ENCODE measurements at regions not wholly inside any gene's neighbourhood (a gene's known extent, or its start where the extent isn't known, plus 50 kb on each side); places are given as distances from the start of the nearest gene placed in this dataset.

GRCh38 chr2:188713961-188714360, 260.2 kb upstream of the COL3A1 start:
- no peak overlapping the region for H3K4me3 ChIP-seq (ENCODE audit: low read length)
- DNase-seq (ENCODE audit: low read depth, low spot score), result no peak
- no peaks in the 10 kb centered on the region for H3K27me3 ChIP-seq (ENCODE audit: control insufficient read depth, insufficient read depth, low read length)
- no CpG with 5 or more reads among the region's 1 CpG for WGBS (ENCODE audit: insufficient coverage, insufficient read length)
- H3K9me3 ChIP-seq (ENCODE audit: control insufficient read depth, insufficient read depth, low read length), result no peaks in the 10 kb centered on the region
- no peaks in the 10 kb centered on the region for H3K4me1 ChIP-seq (ENCODE audit: control insufficient read depth, insufficient read depth, low read length)
- no peak overlapping the region for H3K27ac ChIP-seq (ENCODE audit: low read length)
- H3K36me3 ChIP-seq (ENCODE audit: control insufficient read depth, insufficient read depth, low read length), result no peaks in the 10 kb centered on the region

- no peaks in the 10 kb centered on the region for H3K9me3 ChIP-seq (ENCODE audit: control insufficient read depth, insufficient read depth, low read length)
- WGBS (ENCODE audit: insufficient coverage, insufficient read length), result no CpG with 5 or more reads among the region's 2 CpGs
- no peak overlapping the region for H3K27ac ChIP-seq (ENCODE audit: low read length)
- DNase-seq (ENCODE audit: low read depth, low spot score), result no peak
- H3K27me3 ChIP-seq (ENCODE audit: control insufficient read depth, insufficient read depth, low read length), result no peaks in the 10 kb centered on the region
- no peak overlapping the region for H3K4me3 ChIP-seq (ENCODE audit: low read length)
- no peaks in the 10 kb centered on the region for H3K36me3 ChIP-seq (ENCODE audit: control insufficient read depth, insufficient read depth, low read length)
- H3K4me1 ChIP-seq (ENCODE audit: control insufficient read depth, insufficient read depth, low read length), result no peaks in the 10 kb centered on the region
These were observed 253.2 kb upstream of the COL3A1 start for GRCh38 chr2:188720811-188721605.

- H3K27ac ChIP-seq (ENCODE audit: low read length), result no peak overlapping the region
- DNase-seq (ENCODE audit: low read depth, low spot score), result no peak
- H3K4me1 ChIP-seq (ENCODE audit: control insufficient read depth, insufficient read depth, low read length), result no peaks in the 10 kb centered on the region
- no peaks in the 10 kb centered on the region for H3K27me3 ChIP-seq (ENCODE audit: control insufficient read depth, insufficient read depth, low read length)
- no peaks in the 10 kb centered on the region for H3K36me3 ChIP-seq (ENCODE audit: control insufficient read depth, insufficient read depth, low read length)
- H3K9me3 ChIP-seq (ENCODE audit: control insufficient read depth, insufficient read depth, low read length), result no peaks in the 10 kb centered on the region
- H3K4me3 ChIP-seq (ENCODE audit: low read length), result no peak overlapping the region
- no CpG with 5 or more reads among the region's 3 CpGs for WGBS (ENCODE audit: insufficient coverage, insufficient read length)
These were observed 252.4 kb upstream of the COL3A1 start for GRCh38 chr2:188721784-188722183.

GRCh38 chr2:188725746-188726360, 248.3 kb upstream of the COL3A1 start:
- no peak overlapping the region for H3K4me3 ChIP-seq (ENCODE audit: low read length)
- H3K36me3 ChIP-seq (ENCODE audit: control insufficient read depth, insufficient read depth, low read length), result no peaks in the 10 kb centered on the region
- no CpG with 5 or more reads among the region's 3 CpGs for WGBS (ENCODE audit: insufficient coverage, insufficient read length)
- H3K4me1 ChIP-seq (ENCODE audit: control insufficient read depth, insufficient read depth, low read length), result no peaks in the 10 kb centered on the region
- no peaks in the 10 kb centered on the region for H3K27me3 ChIP-seq (ENCODE audit: control insufficient read depth, insufficient read depth, low read length)
- no peaks in the 10 kb centered on the region for H3K9me3 ChIP-seq (ENCODE audit: control insufficient read depth, insufficient read depth, low read length)
- no peak overlapping the region for H3K27ac ChIP-seq (ENCODE audit: low read length)
- DNase-seq (ENCODE audit: low read depth, low spot score), result no peak

GRCh38 chr2:188726626-188727247, 247.4 kb upstream of the COL3A1 start:
- no peak for DNase-seq (ENCODE audit: low read depth, low spot score)
- H3K27me3 ChIP-seq (ENCODE audit: control insufficient read depth, insufficient read depth, low read length), result no peaks in the 10 kb centered on the region
- no peaks in the 10 kb centered on the region for H3K9me3 ChIP-seq (ENCODE audit: control insufficient read depth, insufficient read depth, low read length)
- no peaks in the 10 kb centered on the region for H3K36me3 ChIP-seq (ENCODE audit: control insufficient read depth, insufficient read depth, low read length)
- no peaks in the 10 kb centered on the region for H3K4me1 ChIP-seq (ENCODE audit: control insufficient read depth, insufficient read depth, low read length)
- H3K4me3 ChIP-seq (ENCODE audit: low read length), result no peak overlapping the region
- no CpG with 5 or more reads among the region's 3 CpGs for WGBS (ENCODE audit: insufficient coverage, insufficient read length)
- H3K27ac ChIP-seq (ENCODE audit: low read length), result no peak overlapping the region

GRCh38 chr2:188727846-188728245, 246.3 kb upstream of the COL3A1 start:
- Histone ChIP-seq H3K9me3 (ENCODE audit: control insufficient read depth, insufficient read depth, low read length) (no peaks in the 10 kb centered on the region), H3K27me3 (ENCODE audit: control insufficient read depth, insufficient read depth, low read length) (no peaks in the 10 kb centered on the region), H3K36me3 (ENCODE audit: control insufficient read depth, insufficient read depth, low read length) (no peaks in the 10 kb centered on the region), H3K4me1 (ENCODE audit: control insufficient read depth, insufficient read depth, low read length) (no peaks in the 10 kb centered on the region), H3K27ac (ENCODE audit: low read length) (no peak overlapping the region), H3K4me3 (ENCODE audit: low read length) (no peak overlapping the region)
- DNase-seq (ENCODE audit: low read depth, low spot score), result no peak
- no CpG with 5 or more reads among the region's 1 CpG for WGBS (ENCODE audit: insufficient coverage, insufficient read length)

GRCh38 chr2:188734691-188735090, 239.5 kb upstream of the COL3A1 start:
- Histone ChIP-seq H3K27me3 (ENCODE audit: control insufficient read depth, insufficient read depth, low read length) (no peaks in the 10 kb centered on the region), H3K4me1 (ENCODE audit: control insufficient read depth, insufficient read depth, low read length) (no peaks in the 10 kb centered on the region), H3K4me3 (ENCODE audit: low read length) (no peak overlapping the region), H3K36me3 (ENCODE audit: control insufficient read depth, insufficient read depth, low read length) (no peaks in the 10 kb centered on the region), H3K27ac (ENCODE audit: low read length) (no peak overlapping the region), H3K9me3 (ENCODE audit: control insufficient read depth, insufficient read depth, low read length) (no peaks in the 10 kb centered on the region)
- no CpG with 5 or more reads among the region's 3 CpGs for WGBS (ENCODE audit: insufficient coverage, insufficient read length)
- DNase-seq (ENCODE audit: low read depth, low spot score), result no peak

GRCh38 chr2:188746727-188747126, 227.4 kb upstream of the COL3A1 start:
- no peak overlapping the region for H3K27ac ChIP-seq (ENCODE audit: low read length)
- DNase-seq (ENCODE audit: low read depth, low spot score), result no peak

GRCh38 chr2:188751816-188752215, 222.4 kb upstream of the COL3A1 start:
- Histone ChIP-seq H3K27ac (ENCODE audit: low read length) (no peak overlapping the region), H3K36me3 (ENCODE audit: control insufficient read depth, insufficient read depth, low read length) (no peaks in the 10 kb centered on the region), H3K27me3 (ENCODE audit: control insufficient read depth, insufficient read depth, low read length) (no peaks in the 10 kb centered on the region), H3K4me1 (ENCODE audit: control insufficient read depth, insufficient read depth, low read length) (no peaks in the 10 kb centered on the region), H3K4me3 (ENCODE audit: low read length) (no peak overlapping the region), H3K9me3 (ENCODE audit: control insufficient read depth, insufficient read depth, low read length) (no peaks in the 10 kb centered on the region)
- DNase-seq (ENCODE audit: low read depth, low spot score), result no peak
- no CpG with 5 or more reads among the region's 2 CpGs for WGBS (ENCODE audit: insufficient coverage, insufficient read length)

More at GRCh38 chr2:188746727-188747126, 227.4 kb upstream of the COL3A1 start:
- Histone ChIP-seq H3K4me1 (ENCODE audit: control insufficient read depth, insufficient read depth, low read length) (no peaks in the 10 kb centered on the region), H3K4me3 (ENCODE audit: low read length) (no peak overlapping the region), H3K9me3 (ENCODE audit: control insufficient read depth, insufficient read depth, low read length) (no peaks in the 10 kb centered on the region), H3K36me3 (ENCODE audit: control insufficient read depth, insufficient read depth, low read length) (no peaks in the 10 kb centered on the region), H3K27me3 (ENCODE audit: control insufficient read depth, insufficient read depth, low read length) (no peaks in the 10 kb centered on the region)

GRCh38 chr2:188752311-188752710, 221.9 kb upstream of the COL3A1 start:
- WGBS (ENCODE audit: insufficient coverage, insufficient read length), result no CpG with 5 or more reads among the region's 1 CpG
- Histone ChIP-seq H3K27me3 (ENCODE audit: control insufficient read depth, insufficient read depth, low read length) (no peaks in the 10 kb centered on the region), H3K4me3 (ENCODE audit: low read length) (no peak overlapping the region), H3K4me1 (ENCODE audit: control insufficient read depth, insufficient read depth, low read length) (no peaks in the 10 kb centered on the region), H3K9me3 (ENCODE audit: control insufficient read depth, insufficient read depth, low read length) (no peaks in the 10 kb centered on the region), H3K27ac (ENCODE audit: low read length) (no peak overlapping the region), H3K36me3 (ENCODE audit: control insufficient read depth, insufficient read depth, low read length) (no peaks in the 10 kb centered on the region)
- no peak for DNase-seq (ENCODE audit: low read depth, low spot score)

Measured in iPS DF 6.9 (cell line).